ENCODE measurements at regions not wholly inside any gene's neighbourhood (a gene's known extent, or its start where the extent isn't known, plus 50 kb on each side); places are given as distances from the start of the nearest gene placed in this dataset.

DNA sequence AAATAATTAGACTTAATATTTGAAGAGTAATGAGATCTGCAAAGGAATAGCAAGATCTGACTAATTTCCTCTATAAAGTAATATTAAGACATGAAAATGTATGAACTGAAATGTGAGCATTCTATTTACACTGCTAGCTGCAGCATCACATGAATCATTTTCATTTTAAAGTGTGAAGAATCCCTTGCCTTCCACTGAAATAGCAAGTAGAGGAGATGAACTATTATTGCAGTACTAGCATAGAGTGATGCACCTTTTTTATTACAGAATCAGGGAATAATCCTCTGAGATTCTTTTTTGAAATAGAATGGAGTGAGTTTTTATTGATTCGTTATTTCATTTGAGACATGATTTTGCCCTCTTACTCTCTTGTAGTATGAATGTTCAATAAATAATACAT is 281.9 kb upstream of the NAV3 start:
- TF ChIP-seq, protein P1, sequence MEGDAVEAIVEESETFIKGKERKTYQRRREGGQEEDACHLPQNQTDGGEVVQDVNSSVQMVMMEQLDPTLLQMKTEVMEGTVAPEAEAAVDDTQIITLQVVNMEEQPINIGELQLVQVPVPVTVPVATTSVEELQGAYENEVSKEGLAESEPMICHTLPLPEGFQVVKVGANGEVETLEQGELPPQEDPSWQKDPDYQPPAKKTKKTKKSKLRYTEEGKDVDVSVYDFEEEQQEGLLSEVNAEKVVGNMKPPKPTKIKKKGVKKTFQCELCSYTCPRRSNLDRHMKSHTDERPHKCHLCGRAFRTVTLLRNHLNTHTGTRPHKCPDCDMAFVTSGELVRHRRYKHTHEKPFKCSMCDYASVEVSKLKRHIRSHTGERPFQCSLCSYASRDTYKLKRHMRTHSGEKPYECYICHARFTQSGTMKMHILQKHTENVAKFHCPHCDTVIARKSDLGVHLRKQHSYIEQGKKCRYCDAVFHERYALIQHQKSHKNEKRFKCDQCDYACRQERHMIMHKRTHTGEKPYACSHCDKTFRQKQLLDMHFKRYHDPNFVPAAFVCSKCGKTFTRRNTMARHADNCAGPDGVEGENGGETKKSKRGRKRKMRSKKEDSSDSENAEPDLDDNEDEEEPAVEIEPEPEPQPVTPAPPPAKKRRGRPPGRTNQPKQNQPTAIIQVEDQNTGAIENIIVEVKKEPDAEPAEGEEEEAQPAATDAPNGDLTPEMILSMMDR (IDR thresholded peaks at IDR 0.05; ENCODE audit: extremely low read depth in 1 of 2, insufficient read depth in 1 of 2, low read depth in 1 of 2, low read length in 2 of 2): no peak
- TF ChIP-seq POLR2A (IDR thresholded peaks at IDR 0.05; ENCODE audit: low read depth, low read length): no peak
- no peak for TF ChIP-seq JUN (IDR thresholded peaks at IDR 0.05; ENCODE audit: borderline replicate concordance, insufficient read depth, insufficient read length, low read depth)
- no peak for TF ChIP-seq EZH2 (IDR thresholded peaks at IDR 0.05; ENCODE audit: borderline replicate concordance, low read depth, low read length, severe bottlenecking)
- no peak for TF ChIP-seq GATA2 (IDR thresholded peaks at IDR 0.05; ENCODE audit: insufficient read depth, insufficient read length, low read depth, low read length)
- no peak for TF ChIP-seq POLR2AphosphoS5 (IDR thresholded peaks at IDR 0.05; ENCODE audit: insufficient read depth, low read depth, low read length)
- TF ChIP-seq, protein P2, sequence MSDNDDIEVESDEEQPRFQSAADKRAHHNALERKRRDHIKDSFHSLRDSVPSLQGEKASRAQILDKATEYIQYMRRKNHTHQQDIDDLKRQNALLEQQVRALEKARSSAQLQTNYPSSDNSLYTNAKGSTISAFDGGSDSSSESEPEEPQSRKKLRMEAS (IDR thresholded peaks at IDR 0.05; ENCODE audit: insufficient read depth, insufficient read length): no peak

All from endothelial cell of umbilical vein (primary cell).